ENCODE measurements at regions not wholly inside any gene's neighbourhood (a gene's known extent, or its start where the extent isn't known, plus 50 kb on each side); places are given as distances from the start of the nearest gene placed in this dataset.

DNA sequence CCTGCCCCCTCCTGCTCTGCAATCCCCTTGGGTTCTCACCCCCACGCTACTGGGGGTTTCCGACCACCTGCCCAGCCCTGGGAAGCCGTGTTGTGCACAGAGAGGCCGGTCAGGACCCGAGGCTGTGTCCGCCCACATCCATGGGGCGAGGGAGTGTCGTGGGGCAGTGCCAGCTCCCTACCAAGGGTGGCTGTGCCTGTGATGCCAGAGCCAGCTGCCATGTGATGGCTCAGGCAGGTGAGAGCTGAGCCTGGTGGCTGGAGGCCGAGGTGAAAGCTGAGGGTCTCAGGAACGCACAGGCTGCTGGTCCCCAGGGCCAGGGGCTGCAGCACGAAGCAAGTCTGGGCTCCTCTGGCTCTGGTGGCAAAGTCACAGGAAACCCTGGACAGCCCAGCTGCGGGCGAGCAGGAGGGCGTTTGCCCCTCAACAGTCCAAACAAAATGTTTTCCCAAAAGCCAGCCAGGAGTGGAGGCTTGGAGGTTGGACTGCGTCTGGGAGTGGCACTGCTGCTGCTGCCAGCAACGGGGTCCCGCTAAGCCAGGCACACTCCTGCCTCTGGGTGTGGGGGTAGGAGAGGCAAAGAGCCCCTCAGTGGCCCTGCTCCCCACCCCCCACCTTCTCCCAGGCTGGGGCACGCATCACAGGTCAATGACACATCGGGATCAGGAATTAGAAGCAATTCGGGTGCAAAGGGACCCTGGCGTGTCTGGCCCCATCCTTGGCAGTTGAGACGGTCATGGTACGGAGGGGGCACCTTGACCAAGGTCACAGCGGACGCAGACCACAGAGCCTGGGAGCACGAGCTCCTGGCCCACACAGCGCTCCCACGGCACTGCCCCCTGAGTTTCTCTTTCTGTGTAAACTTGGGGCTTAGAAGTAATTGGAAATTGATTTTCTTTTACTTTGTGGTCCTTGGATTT lies 72.4 kb upstream of the GPC1 start:
- DNase-seq (peak in 1 of 2 donors; percentile 59), ATAC-seq (ENCODE audit: low FRiP score in 2 of 2) (no peak)
- WGBS, 2 donors: 71 to 81% methylated on average over 14 to 26 of the region's 28 CpGs
- Histone ChIP-seq H3K27me3 (no peaks in the 10 kb centered on the region), H3K4me1 (no peaks in the 10 kb centered on the region), H3K36me3 (no peaks in the 10 kb centered on the region), H3K4me3 (no peak overlapping the region), H3K9me3 (peaks cover 0 to 19% (median 7%) of the 10 kb centered on the region in 4 donors), H3K27ac (no peak overlapping the region)
- TF ChIP-seq, protein P1, sequence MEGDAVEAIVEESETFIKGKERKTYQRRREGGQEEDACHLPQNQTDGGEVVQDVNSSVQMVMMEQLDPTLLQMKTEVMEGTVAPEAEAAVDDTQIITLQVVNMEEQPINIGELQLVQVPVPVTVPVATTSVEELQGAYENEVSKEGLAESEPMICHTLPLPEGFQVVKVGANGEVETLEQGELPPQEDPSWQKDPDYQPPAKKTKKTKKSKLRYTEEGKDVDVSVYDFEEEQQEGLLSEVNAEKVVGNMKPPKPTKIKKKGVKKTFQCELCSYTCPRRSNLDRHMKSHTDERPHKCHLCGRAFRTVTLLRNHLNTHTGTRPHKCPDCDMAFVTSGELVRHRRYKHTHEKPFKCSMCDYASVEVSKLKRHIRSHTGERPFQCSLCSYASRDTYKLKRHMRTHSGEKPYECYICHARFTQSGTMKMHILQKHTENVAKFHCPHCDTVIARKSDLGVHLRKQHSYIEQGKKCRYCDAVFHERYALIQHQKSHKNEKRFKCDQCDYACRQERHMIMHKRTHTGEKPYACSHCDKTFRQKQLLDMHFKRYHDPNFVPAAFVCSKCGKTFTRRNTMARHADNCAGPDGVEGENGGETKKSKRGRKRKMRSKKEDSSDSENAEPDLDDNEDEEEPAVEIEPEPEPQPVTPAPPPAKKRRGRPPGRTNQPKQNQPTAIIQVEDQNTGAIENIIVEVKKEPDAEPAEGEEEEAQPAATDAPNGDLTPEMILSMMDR (IDR thresholded peaks at IDR 0.05): no peak
- TF ChIP-seq POLR2A (IDR thresholded peaks at IDR 0.05): no peak
- no peak for TF ChIP-seq POLR2AphosphoS5 (IDR thresholded peaks at IDR 0.05)
- no peak for TF ChIP-seq EP300 (IDR thresholded peaks at IDR 0.05)

- DNase-seq (no peak), ATAC-seq (ENCODE audit: low FRiP score in 2 of 2) (no peak)
- 73 to 75% methylated on average over 23 to 28 of the region's 28 CpGs for WGBS, 2 donors
- Histone ChIP-seq H3K36me3 (no peaks in the 10 kb centered on the region), H3K9me3 (peaks cover 0 to 19% (median 7%) of the 10 kb centered on the region in 4 donors), H3K4me1 (no peaks in the 10 kb centered on the region), H3K4me3 (no peak overlapping the region), H3K27ac (no peak overlapping the region), H3K27me3 (no peaks in the 10 kb centered on the region)
- TF ChIP-seq EP300 (IDR thresholded peaks at IDR 0.05) (no peak), POLR2AphosphoS5 (IDR thresholded peaks at IDR 0.05) (no peak), POLR2A (IDR thresholded peaks at IDR 0.05) (no peak)
- TF ChIP-seq, protein P1 (IDR thresholded peaks at IDR 0.05): no peak
Measured at GRCh38 chr2:240363746-240364581, 71.5 kb upstream of the GPC1 start.

GRCh38 chr2:240364582-240364960 lies 70.9 kb upstream of the GPC1 start:
- peak in 1 of 2 donors; percentile 72 for DNase-seq
- TF ChIP-seq, protein P1 (IDR thresholded peaks at IDR 0.05): no peak
- TF ChIP-seq POLR2AphosphoS5 (IDR thresholded peaks at IDR 0.05) (no peak), EP300 (IDR thresholded peaks at IDR 0.05) (no peak)
- H3K27me3 ChIP-seq: no peaks in the 10 kb centered on the region
- ATAC-seq (ENCODE audit: low FRiP score in 2 of 2): no peak
- H3K27ac ChIP-seq: no peak overlapping the region
- H3K4me1 ChIP-seq: peaks cover 0 to 3% (median 1%) of the 10 kb centered on the region in 4 donors
- H3K9me3 ChIP-seq: peaks cover 0 to 19% (median 7%) of the 10 kb centered on the region in 4 donors
- H3K36me3 ChIP-seq: no peaks in the 10 kb centered on the region
- H3K4me3 ChIP-seq: no peak overlapping the region
- 97 to 100% methylated on average over 1 to 14 of the region's 16 CpGs for WGBS, 2 donors

DNA sequence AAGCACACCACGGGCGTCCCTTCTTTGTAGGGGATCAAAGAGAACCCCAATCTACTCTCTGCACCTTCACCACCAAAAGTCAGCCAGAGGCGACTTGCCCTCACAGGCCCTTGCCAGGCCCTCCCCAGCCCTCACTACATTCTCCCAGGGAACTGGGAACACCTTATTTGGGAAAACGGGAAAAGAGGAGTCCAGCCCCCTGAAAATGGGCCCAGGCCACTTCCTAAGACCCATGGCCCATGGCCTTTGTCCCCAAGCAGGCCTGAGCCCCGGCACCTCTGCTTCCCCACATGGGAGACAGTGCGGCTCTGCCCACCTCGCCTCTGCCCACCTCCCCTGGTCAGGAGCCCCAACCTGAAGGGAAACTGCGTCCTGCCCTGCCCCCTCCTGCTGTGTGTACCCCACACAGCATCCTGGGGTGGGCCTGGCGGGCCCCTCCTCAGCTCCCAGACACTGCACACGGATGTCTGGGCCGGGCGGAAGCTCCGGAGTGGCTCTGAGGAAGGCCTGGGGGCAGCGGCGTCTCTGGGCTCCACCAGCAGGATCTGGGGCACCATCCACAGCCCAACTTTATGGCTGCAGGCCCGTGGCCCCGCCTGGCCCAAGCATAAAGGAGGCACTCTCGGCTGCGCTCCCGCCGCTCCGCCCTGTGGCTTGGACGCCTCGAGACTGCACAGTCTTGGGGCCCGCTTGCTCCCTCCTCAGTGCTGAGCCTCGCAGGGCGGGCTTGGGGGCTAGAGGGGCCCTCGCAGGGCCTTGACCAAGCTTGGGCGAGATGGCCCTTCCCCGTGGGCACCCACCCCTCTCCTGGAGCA lies 70.3 kb upstream of the GPC1 start:
- H3K4me3 ChIP-seq: no peak overlapping the region
- H3K4me1 ChIP-seq: peaks cover under 1 to 9% (median 7%) of the 10 kb centered on the region in 4 donors
- H3K27me3 ChIP-seq: no peaks in the 10 kb centered on the region
- 66 to 84% methylated on average over 4 to 30 of the region's 30 CpGs for WGBS, 2 donors
- TF ChIP-seq EP300 (IDR thresholded peaks at IDR 0.05) (no peak), POLR2A (IDR thresholded peaks at IDR 0.05) (no peak), POLR2AphosphoS5 (IDR thresholded peaks at IDR 0.05) (no peak)
- TF ChIP-seq, protein P1 (IDR thresholded peaks at IDR 0.05): no peak
- ATAC-seq (ENCODE audit: low FRiP score in 2 of 2) (no peak), DNase-seq (peak in 1 of 2 donors; percentile 77)
- peaks cover 0 to 13% (median 4%) of the 10 kb centered on the region in 4 donors for H3K9me3 ChIP-seq
- H3K27ac ChIP-seq: no peak overlapping the region
- no peaks in the 10 kb centered on the region for H3K36me3 ChIP-seq
